MM.1S (cell line): ENCODE measurements at regions not wholly inside any gene's neighbourhood (a gene's known extent, or its start where the extent isn't known, plus 50 kb on each side); places are given as distances from the start of the nearest gene placed in this dataset.

Source experiments
- EZH2 ChIP-seq: fragments of 300-600 bp; sonication (generic); optimal IDR thresholded peaks from 2 replicates; pipeline ENCODE3; 2017; ENCODE audit warnings: low read depth, mild to moderate bottlenecking, antibody characterized with exemption, low read length, mixed read lengths
- EZH2phosphoT487 ChIP-seq: fragments of 300-600 bp; sonication (generic); IDR thresholded peaks from 2 replicates; pipeline ENCODE4 v1.6.1; 2018; ENCODE audit warnings: antibody characterized with exemption, low read length
- TF ChIP-seq, protein P1 (sequence below): fragments of 300-600 bp; sonication (generic); IDR thresholded peaks from 2 replicates; pipeline ENCODE4 v1.5.1; 2016; ENCODE audit warnings: antibody characterized with exemption, low read length, mixed read lengths

DNA sequence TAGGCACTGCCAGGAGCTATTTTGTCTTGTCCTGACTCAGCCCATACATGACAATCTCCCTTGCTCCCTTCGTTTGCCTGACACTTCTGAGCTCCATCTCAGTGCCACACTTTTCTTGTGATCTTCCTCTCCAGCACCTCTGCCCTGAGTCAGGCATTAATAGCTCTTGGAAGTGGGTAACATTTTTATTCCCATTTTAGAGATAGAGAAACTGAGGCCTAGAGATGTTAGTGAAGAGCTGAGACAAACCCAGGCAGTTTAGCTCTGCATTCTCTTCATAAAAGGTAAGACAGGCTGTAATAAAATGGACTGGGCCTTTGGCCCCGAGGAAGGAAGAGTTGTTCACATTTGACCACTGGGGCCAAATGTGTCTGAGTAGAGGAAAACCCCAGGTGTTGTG is 167.4 kb downstream of the DHX35 start:
- TF ChIP-seq, protein P1, sequence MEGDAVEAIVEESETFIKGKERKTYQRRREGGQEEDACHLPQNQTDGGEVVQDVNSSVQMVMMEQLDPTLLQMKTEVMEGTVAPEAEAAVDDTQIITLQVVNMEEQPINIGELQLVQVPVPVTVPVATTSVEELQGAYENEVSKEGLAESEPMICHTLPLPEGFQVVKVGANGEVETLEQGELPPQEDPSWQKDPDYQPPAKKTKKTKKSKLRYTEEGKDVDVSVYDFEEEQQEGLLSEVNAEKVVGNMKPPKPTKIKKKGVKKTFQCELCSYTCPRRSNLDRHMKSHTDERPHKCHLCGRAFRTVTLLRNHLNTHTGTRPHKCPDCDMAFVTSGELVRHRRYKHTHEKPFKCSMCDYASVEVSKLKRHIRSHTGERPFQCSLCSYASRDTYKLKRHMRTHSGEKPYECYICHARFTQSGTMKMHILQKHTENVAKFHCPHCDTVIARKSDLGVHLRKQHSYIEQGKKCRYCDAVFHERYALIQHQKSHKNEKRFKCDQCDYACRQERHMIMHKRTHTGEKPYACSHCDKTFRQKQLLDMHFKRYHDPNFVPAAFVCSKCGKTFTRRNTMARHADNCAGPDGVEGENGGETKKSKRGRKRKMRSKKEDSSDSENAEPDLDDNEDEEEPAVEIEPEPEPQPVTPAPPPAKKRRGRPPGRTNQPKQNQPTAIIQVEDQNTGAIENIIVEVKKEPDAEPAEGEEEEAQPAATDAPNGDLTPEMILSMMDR = no peak
- TF ChIP-seq EZH2phosphoT487 (no peak), EZH2 (no peak)
